IPS-NIHi11 (cell line): ENCODE measurements at regions not wholly inside any gene's neighbourhood (a gene's known extent, or its start where the extent isn't known, plus 50 kb on each side); places are given as distances from the start of the nearest gene placed in this dataset.

Experiments used
- DNase-seq: peaks from one replicate; pipeline ENCODE4 v3.0.0; 2012; ENCODE audit warnings: mixed read lengths, low spot score

DNA sequence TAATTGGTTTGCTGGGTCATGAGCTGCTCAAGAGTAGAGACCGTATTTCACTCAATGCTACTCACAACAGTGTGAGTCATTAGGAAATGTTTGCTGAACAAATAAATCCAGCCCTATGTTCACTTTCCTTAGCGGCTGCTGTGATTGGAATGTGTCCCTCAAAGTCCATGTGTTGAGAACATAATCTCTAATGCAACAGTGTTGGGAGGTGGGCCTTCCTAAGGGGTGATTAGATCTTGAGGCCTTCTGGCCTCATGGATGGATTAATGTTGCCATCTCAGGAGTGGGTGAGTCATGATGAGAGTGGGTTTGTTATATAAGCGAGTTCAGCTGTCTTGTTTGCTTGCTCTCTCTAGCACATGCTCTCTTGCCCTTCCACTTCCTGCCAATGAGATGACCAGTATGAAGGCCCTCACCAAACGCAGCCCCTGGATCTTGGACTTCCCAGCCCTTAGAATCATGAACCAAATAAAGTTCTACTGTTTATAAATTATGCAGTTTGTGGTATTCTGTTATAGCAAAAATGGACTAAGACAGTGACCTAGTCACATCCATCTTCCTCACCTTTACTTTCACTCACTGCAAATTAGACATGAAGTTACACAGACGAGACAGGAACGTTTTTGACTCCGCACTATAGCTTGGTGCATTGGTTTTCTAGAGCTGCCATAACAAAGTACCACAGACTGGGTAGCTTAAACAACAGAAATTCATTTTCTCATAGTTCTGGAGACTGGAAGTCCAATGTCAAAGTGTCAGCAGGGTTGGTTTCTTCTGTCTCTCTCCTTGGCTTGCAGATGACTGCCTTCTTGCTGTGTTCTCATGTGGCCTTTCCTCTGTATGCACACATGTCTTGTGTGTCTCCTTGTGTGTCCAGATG lies 50.9 kb upstream of the FAM169A start:
- DNase-seq = no peak
